ENCODE measurements at regions not wholly inside any gene's neighbourhood (a gene's known extent, or its start where the extent isn't known, plus 50 kb on each side); places are given as distances from the start of the nearest gene placed in this dataset.

DNA sequence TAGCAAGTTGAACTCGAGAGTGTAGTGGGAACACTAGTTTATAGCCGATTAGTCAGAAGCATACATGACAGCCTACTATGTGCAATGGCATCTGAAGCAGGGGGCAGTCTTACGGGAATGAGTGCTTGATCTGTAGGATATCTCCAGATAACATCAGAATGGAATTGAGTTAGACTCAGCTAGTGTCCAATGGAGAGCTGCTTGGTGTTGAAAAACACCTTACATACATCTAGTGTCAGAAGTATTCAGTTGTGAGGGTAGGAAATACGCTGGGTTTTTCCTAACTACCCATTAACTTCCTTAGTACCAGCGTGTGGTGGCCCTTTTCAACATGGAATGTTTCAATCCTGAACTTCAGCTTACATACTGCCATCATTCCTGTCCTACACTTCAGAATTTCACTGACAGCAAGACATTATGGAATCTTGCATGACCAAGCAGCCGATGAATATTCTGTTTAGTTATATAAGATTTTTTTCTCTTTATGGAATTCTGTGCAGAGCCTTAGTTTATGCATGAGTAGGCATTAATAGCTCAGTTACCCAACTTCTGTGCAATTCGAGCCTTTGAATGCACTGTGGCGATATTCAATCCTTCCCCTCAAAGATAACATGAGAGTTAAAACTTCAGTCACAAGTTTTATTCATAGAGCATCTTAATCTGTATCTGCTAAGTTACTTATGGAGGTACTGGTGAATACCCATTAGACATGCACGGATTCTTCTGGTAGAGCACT lies 218.6 kb upstream of the MOCS1 start:
- no peaks in the 10 kb centered on the region for H4K20me1 ChIP-seq (ENCODE audit: insufficient read depth, low read length)
- H3K4me3 ChIP-seq (ENCODE audit: insufficient read depth, low read depth, low read length): no peak overlapping the region
- DNase-seq (ENCODE audit: low read depth) (no peak), FAIRE-seq (no peak)
- no peaks in the 10 kb centered on the region for H3K27me3 ChIP-seq (ENCODE audit: insufficient read depth, low read length)
- H3K27ac Mint-ChIP-seq (ENCODE audit: unreplicated experiment): no peak overlapping the region
- no peak overlapping the region for H2AFZ ChIP-seq (ENCODE audit: low read depth, low read length)
- H3K9ac ChIP-seq (ENCODE audit: low read length): no peak overlapping the region
- H3K9me3 Mint-ChIP-seq (ENCODE audit: unreplicated experiment): peaks cover 3% of the 10 kb centered on the region
- peaks cover 5% of the 10 kb centered on the region for H3K9me3 ChIP-seq (ENCODE audit: insufficient read depth, low read depth, low read length)
- no peaks in the 10 kb centered on the region for H3K36me3 ChIP-seq (ENCODE audit: insufficient read depth, low read length)
- H3K4me1 ChIP-seq (ENCODE audit: insufficient read depth, low read length): no peaks in the 10 kb centered on the region
- no peaks in the 10 kb centered on the region for H3K4me1 Mint-ChIP-seq (ENCODE audit: low read depth, unreplicated experiment)
- H3K4me3 Mint-ChIP-seq (ENCODE audit: unreplicated experiment): no peak overlapping the region
- TF ChIP-seq, protein P1, sequence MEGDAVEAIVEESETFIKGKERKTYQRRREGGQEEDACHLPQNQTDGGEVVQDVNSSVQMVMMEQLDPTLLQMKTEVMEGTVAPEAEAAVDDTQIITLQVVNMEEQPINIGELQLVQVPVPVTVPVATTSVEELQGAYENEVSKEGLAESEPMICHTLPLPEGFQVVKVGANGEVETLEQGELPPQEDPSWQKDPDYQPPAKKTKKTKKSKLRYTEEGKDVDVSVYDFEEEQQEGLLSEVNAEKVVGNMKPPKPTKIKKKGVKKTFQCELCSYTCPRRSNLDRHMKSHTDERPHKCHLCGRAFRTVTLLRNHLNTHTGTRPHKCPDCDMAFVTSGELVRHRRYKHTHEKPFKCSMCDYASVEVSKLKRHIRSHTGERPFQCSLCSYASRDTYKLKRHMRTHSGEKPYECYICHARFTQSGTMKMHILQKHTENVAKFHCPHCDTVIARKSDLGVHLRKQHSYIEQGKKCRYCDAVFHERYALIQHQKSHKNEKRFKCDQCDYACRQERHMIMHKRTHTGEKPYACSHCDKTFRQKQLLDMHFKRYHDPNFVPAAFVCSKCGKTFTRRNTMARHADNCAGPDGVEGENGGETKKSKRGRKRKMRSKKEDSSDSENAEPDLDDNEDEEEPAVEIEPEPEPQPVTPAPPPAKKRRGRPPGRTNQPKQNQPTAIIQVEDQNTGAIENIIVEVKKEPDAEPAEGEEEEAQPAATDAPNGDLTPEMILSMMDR (IDR thresholded peaks at IDR 0.05; ENCODE audit: insufficient read depth, low read depth, low read length): no peak
- TF ChIP-seq EZH2 (IDR thresholded peaks at IDR 0.05; ENCODE audit: insufficient read depth, low read length): no peak
- no peak overlapping the region for H3K4me2 ChIP-seq (ENCODE audit: low read length)
- peaks cover 45% of the 10 kb centered on the region for H3K27me3 Mint-ChIP-seq (ENCODE audit: low read depth, unreplicated experiment)
- no peaks in the 10 kb centered on the region for H3K36me3 Mint-ChIP-seq (ENCODE audit: low read depth, unreplicated experiment)
- no peak overlapping the region for H3K27ac ChIP-seq (ENCODE audit: low read depth, low read length)
- no peaks in the 10 kb centered on the region for H3K79me2 ChIP-seq (ENCODE audit: insufficient read depth, low read length)

DNA sequence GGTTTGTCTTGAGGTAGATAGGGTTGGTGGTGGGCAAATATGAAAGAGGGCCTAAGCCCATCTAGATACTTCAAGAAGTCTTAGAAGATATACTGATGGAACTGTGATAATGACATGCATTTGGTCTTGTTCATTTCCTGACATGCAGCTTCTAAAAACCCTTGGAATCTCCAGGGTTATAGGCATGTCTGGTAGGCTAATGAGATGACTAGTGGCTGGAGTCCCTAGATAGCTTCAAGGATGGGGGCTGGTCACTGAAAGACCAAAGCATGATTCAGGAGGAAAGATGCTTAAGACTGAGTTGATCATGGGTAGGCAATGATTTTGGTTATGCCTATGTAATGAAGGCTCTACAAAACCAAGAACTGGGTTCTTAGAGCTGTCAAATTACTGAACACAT lies 217.9 kb upstream of the MOCS1 start:
- FAIRE-seq: no peak
- Histone ChIP-seq H3K79me2 (ENCODE audit: insufficient read depth, low read length) (no peaks in the 10 kb centered on the region), H3K27ac (ENCODE audit: low read depth, low read length) (no peak overlapping the region), H3K36me3 (ENCODE audit: insufficient read depth, low read length) (no peaks in the 10 kb centered on the region), H2AFZ (ENCODE audit: low read depth, low read length) (no peak overlapping the region), H3K27me3 (ENCODE audit: insufficient read depth, low read length) (no peaks in the 10 kb centered on the region), H4K20me1 (ENCODE audit: insufficient read depth, low read length) (no peaks in the 10 kb centered on the region), H3K9ac (ENCODE audit: low read length) (no peak overlapping the region), H3K4me1 (ENCODE audit: insufficient read depth, low read length) (no peaks in the 10 kb centered on the region), H3K4me2 (ENCODE audit: low read length) (no peak overlapping the region), H3K9me3 (ENCODE audit: insufficient read depth, low read depth, low read length) (peaks cover 5% of the 10 kb centered on the region), H3K4me3 (ENCODE audit: insufficient read depth, low read depth, low read length) (no peak overlapping the region)
- Mint-ChIP-seq H3K4me1 (ENCODE audit: low read depth, unreplicated experiment) (no peaks in the 10 kb centered on the region), H3K9me3 (ENCODE audit: unreplicated experiment) (peaks cover 3% of the 10 kb centered on the region), H3K4me3 (ENCODE audit: unreplicated experiment) (no peak overlapping the region), H3K36me3 (ENCODE audit: low read depth, unreplicated experiment) (no peaks in the 10 kb centered on the region), H3K27me3 (ENCODE audit: low read depth, unreplicated experiment) (peaks cover 45% of the 10 kb centered on the region), H3K27ac (ENCODE audit: unreplicated experiment) (no peak overlapping the region)
- TF ChIP-seq, protein P1 (IDR thresholded peaks at IDR 0.05; ENCODE audit: insufficient read depth, low read depth, low read length): no peak
- DNase-seq (ENCODE audit: low read depth): no peak

DNA sequence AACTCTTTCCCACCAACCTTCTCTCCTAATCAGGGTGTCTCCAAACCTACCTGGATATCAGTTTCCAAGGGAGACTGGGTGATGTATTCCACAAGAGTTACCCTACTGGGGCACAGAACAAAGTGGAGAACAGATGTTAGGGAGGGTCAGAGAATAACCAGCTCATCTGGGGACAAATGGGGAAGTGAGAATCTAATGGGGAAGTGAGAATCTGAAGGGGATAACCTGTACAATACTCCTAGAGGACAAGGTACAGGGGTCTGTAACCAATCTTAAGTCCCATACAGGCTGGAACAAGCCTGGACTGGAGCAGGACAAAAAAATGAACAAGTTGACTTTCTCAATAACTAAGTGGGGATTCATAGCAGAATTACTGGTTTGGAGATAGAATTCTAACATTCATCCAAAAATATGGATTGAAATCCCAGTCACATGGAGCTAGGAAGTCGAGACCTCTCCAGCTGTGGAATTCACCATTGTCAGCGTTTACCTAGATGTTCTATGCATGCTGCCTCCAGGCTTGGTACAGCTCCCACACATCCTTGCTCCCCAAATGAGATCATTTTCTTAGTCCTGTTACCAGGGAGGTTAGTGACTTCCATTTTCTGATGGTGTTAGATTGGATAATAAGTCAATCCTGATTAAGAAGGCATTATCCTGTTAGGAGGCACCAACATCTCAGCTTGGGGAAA lies 214.8 kb upstream of the MOCS1 start:
- H3K4me2 ChIP-seq (ENCODE audit: low read length): no peak overlapping the region
- no peaks in the 10 kb centered on the region for H3K79me2 ChIP-seq (ENCODE audit: insufficient read depth, low read length)
- no peaks in the 10 kb centered on the region for H4K20me1 ChIP-seq (ENCODE audit: insufficient read depth, low read length)
- H2AFZ ChIP-seq (ENCODE audit: low read depth, low read length): no peak overlapping the region
- Mint-ChIP-seq H3K36me3 (ENCODE audit: low read depth, unreplicated experiment) (no peaks in the 10 kb centered on the region), H3K4me3 (ENCODE audit: unreplicated experiment) (no peak overlapping the region), H3K9me3 (ENCODE audit: unreplicated experiment) (peaks cover 3% of the 10 kb centered on the region), H3K27me3 (ENCODE audit: low read depth, unreplicated experiment) (peaks cover 38% of the 10 kb centered on the region), H3K27ac (ENCODE audit: unreplicated experiment) (no peak overlapping the region), H3K4me1 (ENCODE audit: low read depth, unreplicated experiment) (no peaks in the 10 kb centered on the region)
- DNase-seq (ENCODE audit: low read depth) (no peak), FAIRE-seq (no peak)
- no peaks in the 10 kb centered on the region for H3K36me3 ChIP-seq (ENCODE audit: insufficient read depth, low read length)
- H3K9me3 ChIP-seq (ENCODE audit: insufficient read depth, low read depth, low read length): peaks cover 5% of the 10 kb centered on the region
- no peak overlapping the region for H3K4me3 ChIP-seq (ENCODE audit: insufficient read depth, low read depth, low read length)
- H3K4me1 ChIP-seq (ENCODE audit: insufficient read depth, low read length): no peaks in the 10 kb centered on the region
- no peak overlapping the region for H3K27ac ChIP-seq (ENCODE audit: low read depth, low read length)
- TF ChIP-seq EZH2 (IDR thresholded peaks at IDR 0.05; ENCODE audit: insufficient read depth, low read length): no peak
- TF ChIP-seq, protein P1 (IDR thresholded peaks at IDR 0.05; ENCODE audit: insufficient read depth, low read depth, low read length): no peak
- no peak overlapping the region for H3K9ac ChIP-seq (ENCODE audit: low read length)
- H3K27me3 ChIP-seq (ENCODE audit: insufficient read depth, low read length): no peaks in the 10 kb centered on the region

All from astrocyte (in vitro differentiated cells and primary cell).